DOHH2 (cell line): ENCODE measurements at regions not wholly inside any gene's neighbourhood (a gene's known extent, or its start where the extent isn't known, plus 50 kb on each side); places are given as distances from the start of the nearest gene placed in this dataset.

Source experiments
- EZH2phosphoT487 ChIP-seq: fragments of 200-600 bp; sonication (generic); IDR thresholded peaks from 2 replicates; pipeline ENCODE4 v1.6.1; 2017; ENCODE audit warnings: borderline replicate concordance, mild to moderate bottlenecking, antibody characterized with exemption, low read length, moderate library complexity, mixed read lengths
- TF ChIP-seq, protein P1 (sequence below): fragments of 200-600 bp; sonication (generic); IDR thresholded peaks from one replicate; pipeline ENCODE4 v1.5.1; 2014; ENCODE audit warnings: antibody characterized with exemption, mild to moderate bottlenecking, low read depth, low read length; ENCODE audit not compliant: poor library complexity, severe bottlenecking

DNA sequence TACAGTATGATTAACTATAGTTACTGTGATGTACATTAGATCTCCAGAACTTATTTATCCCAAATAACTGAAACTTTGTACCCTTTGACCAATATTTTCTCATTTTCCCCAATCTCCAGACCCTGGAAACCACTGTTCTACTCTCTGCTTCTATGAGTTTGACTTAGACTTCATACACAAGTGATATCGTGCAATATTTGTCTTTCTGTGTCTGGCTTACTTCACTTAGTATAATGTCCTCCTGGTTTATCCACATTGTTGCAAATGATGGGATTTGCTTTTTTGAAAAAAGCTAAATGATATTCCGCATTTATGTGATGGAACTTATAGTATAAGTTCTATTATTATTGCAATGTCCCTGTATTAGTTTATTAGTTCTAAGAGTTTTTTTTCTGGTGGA, 81.8 kb upstream of the SOD3 start:
- TF ChIP-seq, protein P1, sequence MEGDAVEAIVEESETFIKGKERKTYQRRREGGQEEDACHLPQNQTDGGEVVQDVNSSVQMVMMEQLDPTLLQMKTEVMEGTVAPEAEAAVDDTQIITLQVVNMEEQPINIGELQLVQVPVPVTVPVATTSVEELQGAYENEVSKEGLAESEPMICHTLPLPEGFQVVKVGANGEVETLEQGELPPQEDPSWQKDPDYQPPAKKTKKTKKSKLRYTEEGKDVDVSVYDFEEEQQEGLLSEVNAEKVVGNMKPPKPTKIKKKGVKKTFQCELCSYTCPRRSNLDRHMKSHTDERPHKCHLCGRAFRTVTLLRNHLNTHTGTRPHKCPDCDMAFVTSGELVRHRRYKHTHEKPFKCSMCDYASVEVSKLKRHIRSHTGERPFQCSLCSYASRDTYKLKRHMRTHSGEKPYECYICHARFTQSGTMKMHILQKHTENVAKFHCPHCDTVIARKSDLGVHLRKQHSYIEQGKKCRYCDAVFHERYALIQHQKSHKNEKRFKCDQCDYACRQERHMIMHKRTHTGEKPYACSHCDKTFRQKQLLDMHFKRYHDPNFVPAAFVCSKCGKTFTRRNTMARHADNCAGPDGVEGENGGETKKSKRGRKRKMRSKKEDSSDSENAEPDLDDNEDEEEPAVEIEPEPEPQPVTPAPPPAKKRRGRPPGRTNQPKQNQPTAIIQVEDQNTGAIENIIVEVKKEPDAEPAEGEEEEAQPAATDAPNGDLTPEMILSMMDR: no peak
- TF ChIP-seq EZH2phosphoT487: no peak
